NT2/D1 (cell line): ENCODE measurements at regions not wholly inside any gene's neighbourhood (a gene's known extent, or its start where the extent isn't known, plus 50 kb on each side); places are given as distances from the start of the nearest gene placed in this dataset.

Experiments used
- YY1 ChIP-seq: IDR thresholded peaks from 2 replicates; pipeline ENCODE4 v1.6.1; 2011; ENCODE audit not compliant: insufficient read length, insufficient read depth
- ZNF274 ChIP-seq: IDR thresholded peaks from 2 replicates; pipeline ENCODE4 v1.6.1; 2011; ENCODE audit warnings: mild to moderate bottlenecking, low read depth, low read length

DNA sequence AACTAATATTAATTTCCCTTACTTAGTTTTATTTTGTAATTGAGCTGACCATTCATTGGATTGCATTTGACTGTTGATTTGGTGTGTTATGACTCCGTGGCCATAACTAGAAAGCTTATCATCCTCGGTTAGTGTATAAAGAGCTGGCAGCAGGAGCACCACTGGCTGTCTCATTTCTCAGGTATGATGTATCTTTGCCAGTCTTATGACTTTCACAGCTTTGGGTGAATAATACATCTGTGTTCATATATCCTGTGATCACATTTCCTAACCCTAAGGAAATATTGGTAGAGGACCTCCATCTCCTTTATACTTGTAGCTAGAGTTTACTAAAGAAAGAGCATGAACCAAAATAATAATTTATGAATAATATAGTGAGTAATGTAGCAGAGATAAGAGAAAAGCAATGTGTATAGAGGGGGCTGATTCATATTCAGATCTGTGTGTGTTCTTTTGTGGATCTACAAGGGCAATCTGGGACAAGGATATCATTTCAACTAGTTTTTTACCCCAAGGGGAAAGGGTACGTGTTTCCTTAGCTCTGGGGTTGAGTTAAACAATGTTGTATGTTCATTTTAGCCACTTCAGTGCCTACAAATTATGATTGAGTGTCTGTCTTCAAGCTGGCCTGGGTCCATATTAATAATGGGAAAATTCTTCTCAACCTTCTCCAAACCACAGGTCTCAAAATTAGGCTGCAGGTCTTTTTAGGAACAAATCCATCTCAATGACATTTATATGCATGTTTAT lies 901.7 kb downstream of the NTRK3 start:
- TF ChIP-seq ZNF274 (no peak), YY1 (no peak)
